Peyer's patch (tissue), 4 donors: ENCODE measurements at regions not wholly inside any gene's neighbourhood (a gene's known extent, or its start where the extent isn't known, plus 50 kb on each side); places are given as distances from the start of the nearest gene placed in this dataset.

Experiments
- CTCF ChIP-seq, 6 experiments: fragments of 450-650 bp in 4 of 6; fragments of 200-600 bp in 2 of 6; sonication (generic) in 1 of 6; IDR thresholded peaks; one replicate each; pipeline ENCODE4 v1.5.1; 2017 to 2019; ENCODE audit warnings: antibody characterized with exemption in 6 of 6, mild to moderate bottlenecking in 3 of 6, moderate library complexity in 1 of 6
- POLR2A ChIP-seq, 2 donors: fragments of 450-650 bp; IDR thresholded peaks; one replicate each; pipeline ENCODE4 v1.5.1; 2017; ENCODE audit warnings: antibody characterized with exemption in 2 of 2, mild to moderate bottlenecking in 2 of 2, moderate library complexity in 2 of 2

GRCh38 chr7:68247126-68247525 lies 1250.5 kb downstream of the TYW1 start:
- TF ChIP-seq CTCF (IDR thresholded peaks at IDR 0.05), result no peak
- TF ChIP-seq POLR2A (IDR thresholded peaks at IDR 0.05), result no peak
